GM21619 (cell line): ENCODE measurements at regions not wholly inside any gene's neighbourhood (a gene's known extent, or its start where the extent isn't known, plus 50 kb on each side); places are given as distances from the start of the nearest gene placed in this dataset.
A peak's percentile ranks its signal among the peaks of the same experiment; 100 is the strongest.
"Not testable (repeated sequence)": the region's sequence is repeated elsewhere in the genome, so short reads cannot be mapped to it uniquely, and the experiment has no call there.

Experiments used
- ATAC-seq: cut with Tn5 transposase; IDR thresholded peaks from one replicate; pipeline ENCODE4 v1.9.1; 2021; ENCODE audit not compliant: unreplicated experiment

DNA sequence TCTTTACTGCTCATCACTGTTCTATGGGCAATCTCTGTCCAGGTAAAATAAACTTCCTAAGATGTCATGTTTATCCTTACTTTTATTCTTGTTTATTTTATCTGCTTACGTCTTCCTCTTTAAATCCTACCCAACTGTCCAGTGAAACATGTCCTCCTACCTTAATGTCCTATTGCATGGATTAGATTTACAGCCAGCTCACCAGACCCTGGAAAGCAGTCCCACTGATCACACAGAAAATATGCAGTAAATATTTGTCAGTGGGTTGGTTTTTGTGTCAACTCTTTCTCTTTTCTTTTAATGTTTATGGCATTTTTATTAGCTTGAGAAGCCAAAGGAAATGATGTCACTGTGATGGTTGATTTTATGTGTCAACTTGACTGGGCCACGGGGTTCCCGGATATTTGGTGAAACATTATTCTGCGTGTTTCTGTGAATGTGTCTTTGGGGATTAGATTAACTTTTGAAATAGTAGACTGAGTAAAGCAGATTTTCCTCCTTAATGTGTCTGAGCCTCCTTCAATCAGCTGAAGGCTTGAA lies 258.3 kb downstream of the SRGAP2C start:
- no peak for ATAC-seq

DNA sequence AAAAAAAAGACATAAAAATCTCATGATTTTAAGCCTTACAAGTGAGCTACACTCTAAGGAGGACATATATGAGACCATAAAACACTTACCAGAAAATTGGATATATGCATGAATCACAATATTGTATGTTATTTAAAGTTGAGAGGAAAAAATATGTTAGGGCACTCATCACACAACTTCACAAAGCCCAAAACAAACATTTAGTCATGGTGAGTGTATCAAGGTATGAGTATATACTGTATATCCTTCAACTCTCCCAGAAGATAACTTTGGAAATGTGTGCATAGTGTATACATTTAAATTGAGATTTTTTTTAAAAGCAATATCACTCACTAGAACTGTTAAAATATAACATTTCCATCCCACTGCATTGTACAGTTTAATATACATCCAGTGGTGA lies 259.3 kb downstream of the SRGAP2C start:
- no peak for ATAC-seq

DNA sequence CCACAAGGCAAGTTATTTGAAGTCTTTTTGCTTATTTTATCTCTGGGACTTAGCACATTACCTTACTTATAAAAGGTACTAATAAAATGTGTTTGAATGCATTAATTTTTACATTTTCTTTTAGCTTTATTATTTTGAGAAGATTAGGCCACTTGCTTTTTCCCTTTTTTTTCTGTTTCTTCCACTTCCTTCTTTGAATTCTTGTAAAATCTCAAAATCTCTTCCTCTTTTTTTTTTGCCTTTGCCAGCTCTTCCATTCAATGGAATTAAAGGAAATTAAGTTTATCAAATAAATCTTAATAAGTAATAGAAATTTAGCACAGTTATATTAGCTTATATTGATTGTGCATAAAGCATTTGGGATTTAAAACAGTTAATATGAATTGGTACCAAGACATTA lies 260.9 kb downstream of the SRGAP2C start:
- ATAC-seq = no peak

DNA sequence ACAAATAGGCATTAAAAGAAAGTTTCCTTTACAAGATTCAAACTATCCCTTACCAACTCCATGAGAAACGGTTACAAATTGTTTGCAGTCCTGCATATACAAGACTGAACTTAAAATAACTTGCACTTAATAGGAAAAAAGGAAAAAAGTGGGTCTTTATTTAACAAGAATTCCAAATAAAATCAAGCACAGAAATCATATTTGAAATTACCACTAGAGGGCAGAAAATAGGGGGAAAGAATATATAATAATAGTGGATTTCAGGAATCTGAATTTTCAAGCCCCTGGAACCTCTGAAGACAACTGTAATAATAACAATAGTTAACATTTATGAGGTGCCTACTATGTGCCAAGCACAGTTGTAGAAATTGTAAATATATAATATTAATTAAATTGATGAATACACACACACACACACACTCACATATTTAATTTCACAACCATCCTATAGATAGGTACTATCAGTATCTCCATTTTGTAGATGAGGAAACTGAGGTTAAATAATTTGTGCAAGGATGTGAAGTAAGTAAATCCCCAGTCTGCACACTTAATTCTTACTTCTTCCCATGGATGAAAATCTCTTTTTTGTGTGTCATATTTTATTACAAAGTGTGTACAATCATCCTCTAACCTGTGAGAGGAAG lies 262.6 kb downstream of the SRGAP2C start:
- not testable (repeated sequence) for ATAC-seq

DNA sequence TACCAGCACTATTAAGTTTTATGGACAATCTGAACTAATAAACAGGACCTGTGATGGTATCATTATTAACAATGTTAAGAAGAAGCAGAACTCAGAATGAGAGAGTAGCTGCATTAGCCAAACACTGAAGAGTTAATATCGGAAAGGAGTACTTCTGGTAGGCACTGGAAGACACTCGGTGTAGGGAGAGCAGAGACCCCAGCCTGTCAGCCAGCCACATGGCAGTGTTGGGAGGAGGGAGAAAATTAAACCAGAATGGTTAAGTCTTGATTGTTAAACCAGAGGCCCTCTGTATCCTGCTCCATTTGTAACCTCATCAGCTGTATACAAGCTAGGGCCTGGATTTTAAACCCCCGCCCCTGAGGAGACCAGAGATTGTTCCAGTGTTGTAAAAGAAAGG lies 263.3 kb downstream of the SRGAP2C start:
- ATAC-seq = not testable (repeated sequence)

DNA sequence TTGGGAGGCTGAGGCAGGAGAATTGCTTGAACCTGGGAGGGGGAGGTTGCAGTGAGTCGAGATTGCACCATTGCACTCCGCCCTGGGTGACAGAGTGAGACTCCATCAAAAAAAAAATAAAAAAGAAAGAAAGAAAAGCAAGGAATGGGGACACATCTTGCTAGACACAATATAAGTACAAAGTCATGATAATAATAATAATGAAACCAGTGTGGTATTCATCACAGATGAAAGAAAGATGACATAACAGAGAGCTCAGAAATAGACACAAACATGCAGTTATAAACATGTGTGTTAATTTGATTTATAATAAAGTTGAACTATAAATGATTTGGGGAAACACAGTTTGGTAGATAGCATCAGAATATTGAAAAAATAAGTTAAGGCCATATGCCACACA lies 264.1 kb downstream of the SRGAP2C start:
- no peak for ATAC-seq

DNA sequence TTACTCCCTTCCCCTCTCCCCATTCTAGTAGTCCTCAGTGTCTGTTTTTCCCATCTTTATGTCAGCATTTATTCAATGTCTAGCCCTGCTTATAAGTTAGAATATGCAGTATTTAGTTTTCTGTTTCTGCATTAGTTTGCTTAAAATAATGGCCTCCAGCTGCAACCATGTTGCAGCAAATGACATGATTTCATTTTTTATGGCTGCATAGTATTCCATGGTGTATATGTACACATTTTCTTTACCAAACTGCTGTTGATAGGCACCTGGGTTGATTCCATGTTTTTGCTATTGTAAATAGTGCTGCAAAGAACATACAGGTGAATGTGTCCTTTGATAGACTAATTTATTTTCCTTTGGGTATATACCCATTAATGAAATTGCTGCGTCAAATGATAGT lies 267.7 kb downstream of the SRGAP2C start:
- ATAC-seq = no peak

DNA sequence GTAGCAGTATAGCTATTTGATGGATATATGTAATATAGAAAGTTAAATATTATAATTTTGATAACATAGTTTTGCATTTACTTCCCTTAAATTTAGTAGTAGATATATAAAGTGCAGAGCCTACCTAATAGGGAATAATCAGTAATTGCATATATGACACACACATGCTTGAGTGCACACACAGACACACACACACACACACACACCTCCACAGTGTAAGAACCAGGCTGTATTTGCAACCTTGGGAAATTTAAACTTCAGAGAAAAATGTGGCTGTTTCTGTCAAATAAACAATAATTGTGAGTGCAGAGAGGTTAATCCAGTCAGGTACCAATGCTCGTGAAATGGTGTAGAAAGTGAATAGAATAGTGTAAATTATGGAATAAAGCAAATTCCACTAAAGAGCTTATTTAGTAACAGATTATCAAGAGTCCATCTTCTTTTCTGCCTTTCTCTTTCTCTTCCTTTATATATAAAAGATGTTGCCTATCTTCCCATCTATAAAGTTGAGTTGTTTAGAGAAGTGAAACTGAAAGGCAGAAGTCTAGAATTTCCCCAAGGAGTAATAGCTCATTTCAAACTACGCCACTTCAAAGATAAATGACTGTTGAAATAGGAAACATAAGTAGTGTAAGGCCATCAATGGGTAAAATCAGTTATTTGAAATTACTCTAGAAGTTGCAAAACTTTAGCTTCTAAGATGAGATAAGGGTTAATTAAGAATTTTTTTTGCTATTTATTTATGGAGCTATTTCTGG lies 273.7 kb downstream of the SRGAP2C start:
- peak; percentile 99 for ATAC-seq

DNA sequence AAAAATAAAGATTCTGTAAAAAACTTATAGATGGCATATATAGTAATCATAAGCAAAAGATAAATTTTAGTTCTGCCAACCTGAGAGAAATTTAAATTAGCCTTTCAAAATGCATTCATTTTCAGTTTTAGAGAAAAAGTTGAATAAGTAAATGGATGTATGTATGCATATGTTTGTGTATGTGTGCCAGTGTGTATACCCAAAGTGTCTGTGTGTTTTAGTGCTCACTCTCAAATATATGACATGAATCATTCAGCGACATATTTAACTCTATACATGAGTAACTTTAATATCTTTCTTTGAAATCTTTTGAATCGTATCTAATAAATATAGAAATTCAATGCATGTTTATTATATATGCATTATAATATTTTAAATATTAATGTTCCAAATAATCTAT lies 274.5 kb downstream of the SRGAP2C start:
- no peak for ATAC-seq

DNA sequence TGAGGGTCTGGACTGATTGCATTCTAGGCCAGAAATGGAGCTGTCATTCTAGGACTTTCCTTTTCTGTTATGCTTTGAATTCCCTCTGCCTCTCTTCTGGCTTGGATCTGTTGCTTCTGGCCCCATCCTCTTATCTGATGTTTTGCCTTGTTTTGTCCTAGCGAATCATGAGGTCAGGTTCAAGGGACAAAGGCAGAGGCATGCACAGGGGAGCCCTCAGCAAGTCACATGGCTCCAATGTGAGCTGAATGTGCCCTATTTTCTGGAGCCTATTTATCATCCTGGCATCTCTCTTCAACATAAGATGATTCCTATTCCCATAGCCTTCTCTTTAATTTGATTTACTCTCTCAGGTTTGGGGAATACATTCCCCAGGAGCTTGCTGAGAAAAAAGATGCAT lies 284.6 kb downstream of the SRGAP2C start:
- not testable (repeated sequence) for ATAC-seq

DNA sequence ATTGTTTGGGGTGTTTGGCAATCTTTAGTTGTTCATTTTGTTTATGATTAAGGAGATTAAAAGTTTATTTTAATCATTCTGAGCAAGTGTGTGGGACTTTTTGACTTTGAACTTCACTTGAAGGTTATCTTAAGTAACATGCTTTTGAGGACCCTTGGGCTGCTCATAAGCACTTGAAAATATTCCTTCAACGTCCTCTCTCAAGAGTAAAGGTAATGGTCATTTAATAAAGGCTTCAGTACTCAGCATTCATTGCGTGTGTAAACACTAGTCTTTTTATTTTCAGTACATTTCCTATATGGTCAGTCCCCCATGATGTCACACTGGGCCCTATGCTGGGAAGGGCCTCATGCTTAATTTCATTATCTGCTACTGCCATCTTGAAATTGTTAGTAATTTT lies 285.6 kb downstream of the SRGAP2C start:
- not testable (repeated sequence) for ATAC-seq

DNA sequence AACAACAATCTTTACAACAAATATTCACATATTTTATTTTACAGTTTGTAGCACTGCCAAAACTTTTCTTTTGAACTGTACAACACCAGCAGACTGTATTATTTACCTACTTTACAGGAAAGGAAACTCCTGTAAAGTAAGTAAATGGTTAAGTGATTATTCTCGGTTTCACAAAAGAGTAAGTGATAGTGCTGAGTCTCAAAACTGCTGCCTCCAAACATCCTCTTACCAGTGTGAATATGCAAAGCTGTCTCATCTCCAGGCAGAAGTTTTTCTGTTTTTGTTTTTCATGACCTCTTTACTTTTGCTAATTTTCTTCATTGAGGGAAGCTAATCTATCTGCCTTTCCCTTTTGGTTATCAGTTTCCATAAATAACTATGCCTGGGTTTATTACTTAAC lies 286.7 kb downstream of the SRGAP2C start:
- peak; percentile 98 for ATAC-seq

DNA sequence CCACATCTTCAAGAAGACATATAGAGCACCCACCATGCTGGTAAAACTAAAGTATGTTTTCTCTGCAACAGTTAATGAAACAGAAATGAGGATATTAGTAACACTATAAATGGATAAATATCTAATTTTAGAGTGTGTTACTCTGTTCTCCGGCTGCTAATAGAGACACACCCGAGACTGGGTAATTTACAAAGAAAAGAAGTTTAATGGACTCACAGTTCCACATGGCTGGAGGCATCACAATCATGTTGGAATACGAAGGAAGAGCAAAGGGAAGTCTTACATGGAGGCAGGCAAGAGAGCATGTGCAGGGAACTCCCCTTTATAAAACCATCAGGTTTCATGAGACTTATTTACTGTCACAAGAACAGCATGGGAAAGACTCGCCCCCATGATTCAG lies 287.2 kb downstream of the SRGAP2C start:
- ATAC-seq = no peak

DNA sequence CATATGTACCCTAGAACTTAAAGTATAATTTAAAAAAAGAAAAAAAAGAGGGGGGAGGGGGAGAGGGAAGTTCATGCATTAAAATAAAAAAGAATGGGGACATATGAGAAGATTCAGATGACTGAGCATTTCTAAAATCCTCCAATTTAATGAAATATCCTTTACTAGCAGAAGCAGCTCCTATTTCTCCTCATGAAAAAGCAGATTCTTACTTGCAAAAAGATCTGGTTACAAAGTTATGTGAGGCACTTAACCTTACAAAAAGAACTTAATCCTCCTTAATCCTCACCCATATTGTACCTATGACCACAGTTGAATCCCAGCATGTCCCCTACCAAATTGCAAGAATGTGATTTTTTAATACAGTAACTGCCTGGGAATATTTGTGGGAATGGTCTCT lies 298.5 kb downstream of the SRGAP2C start:
- ATAC-seq = no peak

DNA sequence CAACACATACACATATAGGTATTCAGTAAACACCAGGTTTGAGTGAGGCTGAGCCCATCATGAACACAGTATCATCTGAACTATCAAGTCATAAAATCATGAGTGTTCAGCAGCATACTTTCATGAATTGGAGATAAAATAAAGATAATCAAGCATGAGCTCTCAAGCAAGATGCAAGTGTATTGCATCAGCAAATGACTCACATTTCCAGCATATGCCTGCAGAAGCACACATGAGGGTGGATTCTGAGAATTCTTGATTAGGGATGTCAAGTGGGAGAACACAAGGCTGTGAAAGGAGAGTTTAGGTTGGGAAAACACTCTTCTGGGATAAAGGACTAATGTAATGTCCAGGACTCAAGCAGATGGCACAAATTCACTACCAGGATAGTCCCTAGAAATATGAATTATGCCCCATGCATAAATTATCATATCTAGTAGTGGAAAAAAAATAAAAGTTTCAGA lies 299.2 kb downstream of the SRGAP2C start:
- no peak for ATAC-seq

DNA sequence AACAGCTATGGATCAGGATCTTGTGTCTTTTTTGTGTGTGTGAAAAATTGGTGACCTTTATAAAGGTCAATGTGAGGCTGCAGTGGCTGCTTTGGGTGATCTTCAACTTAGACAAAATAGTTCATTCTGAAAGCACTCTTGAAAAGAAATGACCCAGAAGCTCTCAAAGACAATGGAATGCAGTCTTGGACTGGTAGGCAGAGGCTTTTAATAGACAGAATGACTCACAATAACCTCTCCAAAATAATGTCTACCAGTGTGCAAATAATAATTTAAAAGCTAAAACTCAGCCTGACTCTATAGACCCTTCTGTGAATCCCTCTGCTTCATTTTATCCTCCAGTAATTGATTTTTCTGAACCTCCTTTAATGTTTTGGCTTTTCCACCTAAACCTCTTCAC lies 310.0 kb downstream of the SRGAP2C start:
- not testable (repeated sequence) for ATAC-seq

DNA sequence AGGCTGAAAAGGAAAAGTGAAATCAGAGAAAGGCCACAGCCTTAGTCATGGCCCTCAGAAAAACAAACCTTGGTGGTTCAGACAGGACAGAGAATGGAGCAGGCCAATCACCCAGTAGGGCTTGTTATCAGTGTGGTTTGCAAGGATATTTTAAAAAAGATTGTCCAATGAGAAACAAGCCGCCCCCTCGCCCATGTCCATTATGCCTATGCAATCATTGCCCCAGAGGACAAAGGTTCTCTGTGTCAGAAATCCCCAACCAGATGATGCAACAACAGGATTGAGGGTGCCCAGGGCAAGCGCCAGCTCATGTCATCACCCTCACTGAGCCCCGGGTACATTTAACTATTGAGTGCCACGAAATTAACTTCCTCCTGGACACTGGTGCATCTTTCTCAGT lies 326.7 kb downstream of the SRGAP2C start:
- not testable (repeated sequence) for ATAC-seq

DNA sequence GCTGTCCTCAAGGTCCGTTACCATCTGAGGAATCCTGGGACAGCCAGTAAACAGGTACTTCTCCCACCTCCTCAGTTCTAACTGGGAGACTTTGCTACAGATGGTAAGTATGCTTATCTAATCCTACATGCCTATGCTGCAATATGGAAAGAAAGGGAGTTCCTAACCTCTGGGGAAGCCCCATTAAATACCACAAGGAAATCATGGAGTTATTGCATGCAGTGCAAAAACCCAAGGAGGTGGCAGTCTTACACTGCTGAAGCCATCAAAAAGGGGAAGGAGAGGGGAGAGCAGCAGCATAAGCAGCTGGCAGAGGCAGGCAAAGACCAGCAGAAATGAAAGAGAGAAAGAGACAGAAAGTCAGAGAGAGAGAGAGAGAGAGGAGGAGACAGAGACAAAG lies 327.1 kb downstream of the SRGAP2C start:
- ATAC-seq = not testable (repeated sequence)

DNA sequence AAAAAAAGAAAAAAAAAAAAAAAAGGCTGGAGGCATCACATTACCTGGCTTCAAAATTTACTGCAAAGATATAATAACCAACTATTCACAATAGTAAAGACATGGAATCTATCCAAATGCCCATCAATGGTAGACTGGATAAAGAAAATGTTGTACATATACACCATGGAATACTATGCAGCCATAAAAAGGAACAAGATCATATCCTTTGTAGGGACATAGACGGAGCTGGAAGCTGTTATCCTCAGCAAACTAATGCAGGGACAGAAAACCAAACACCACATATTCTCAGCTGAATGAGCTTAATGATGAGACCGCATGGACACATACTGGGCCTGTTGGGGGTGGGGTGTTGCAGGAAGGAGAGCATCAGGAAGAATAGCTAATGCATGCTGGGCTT lies 330.5 kb downstream of the SRGAP2C start:
- ATAC-seq = no peak

DNA sequence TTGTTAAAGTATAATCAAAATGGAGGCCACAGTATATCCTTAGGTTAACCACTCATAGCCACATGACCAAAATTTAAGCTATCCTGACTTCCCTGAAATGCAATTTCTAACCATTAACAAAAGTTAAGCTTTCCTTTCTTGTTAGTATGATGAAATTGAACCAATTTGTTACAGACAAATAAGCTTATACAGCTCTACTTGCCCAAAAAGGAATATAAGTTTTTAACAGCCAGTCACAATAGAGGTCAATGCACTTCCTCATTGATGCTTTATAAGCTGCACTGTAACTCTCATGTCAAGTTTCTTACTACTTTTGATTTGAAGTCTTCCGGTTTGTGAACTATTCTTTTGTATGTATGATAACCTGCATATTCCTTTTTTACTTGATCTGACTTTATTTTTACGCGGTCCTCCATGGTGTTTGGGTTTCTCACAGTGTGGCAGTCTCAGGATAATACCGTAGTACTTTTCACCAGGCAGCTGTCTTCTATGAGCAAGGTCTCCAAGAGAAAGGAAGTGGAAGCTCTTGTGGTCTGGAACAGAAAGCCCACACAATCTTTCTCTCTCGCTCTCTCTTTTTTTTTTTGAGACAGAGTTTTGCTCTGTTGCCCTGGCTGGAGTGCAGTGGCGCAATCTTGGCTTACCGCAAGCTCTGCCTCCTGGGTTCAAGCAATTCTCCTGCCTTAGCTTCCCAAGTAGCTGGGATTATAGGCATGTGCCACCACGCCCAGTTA lies 331.6 kb downstream of the SRGAP2C start:
- peak; percentile 78 for ATAC-seq

DNA sequence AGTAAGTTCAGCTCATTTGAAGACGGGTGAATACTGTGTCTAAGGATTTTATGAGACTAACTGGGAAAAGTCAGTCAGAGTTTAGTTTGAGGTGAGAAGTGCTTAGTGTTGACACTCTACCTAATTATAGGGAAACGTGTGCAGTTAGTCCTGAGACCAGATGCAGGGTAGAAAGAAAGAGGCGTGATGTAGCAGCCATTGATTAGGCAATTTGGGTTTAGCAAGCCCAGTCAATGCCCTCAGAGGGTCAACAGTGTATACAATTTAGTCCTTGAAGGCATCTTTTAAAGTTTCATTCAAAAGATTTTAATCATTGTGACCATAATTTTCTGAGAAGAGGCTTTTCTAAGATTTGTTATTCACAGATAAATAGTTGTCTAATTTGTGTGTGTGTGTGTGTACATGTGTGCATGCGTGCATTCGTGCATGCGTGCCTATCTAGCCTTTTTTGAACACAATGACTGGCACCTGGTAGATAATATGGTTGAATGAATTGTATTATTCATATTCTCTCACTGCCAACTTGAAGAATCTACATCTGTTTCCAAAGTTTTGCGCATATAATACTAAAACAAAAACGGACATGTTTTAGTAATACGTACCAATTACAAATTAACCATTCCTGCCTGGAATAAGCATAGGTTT lies 332.9 kb downstream of the SRGAP2C start:
- no peak for ATAC-seq
